ENCODE measurements at regions not wholly inside any gene's neighbourhood (a gene's known extent, or its start where the extent isn't known, plus 50 kb on each side); places are given as distances from the start of the nearest gene placed in this dataset.

- no peak for DNase-seq (ENCODE audit: low read depth in 1 of 2, low spot score in 2 of 2)
- H3K9me3 ChIP-seq (ENCODE audit: insufficient read depth in 2 of 2, low read depth in 1 of 2, low read length in 1 of 2), result no peaks in the 10 kb centered on the region
- no peak overlapping the region for H2BK12ac ChIP-seq (ENCODE audit: low read depth, low read length)
- no peak overlapping the region for H2BK120ac ChIP-seq (replicated peaks; ENCODE audit: low read depth, low read length)
- no peak overlapping the region for H4K5ac ChIP-seq (ENCODE audit: insufficient read length, low read depth, low read length)
- no peak overlapping the region for H2BK5ac ChIP-seq (ENCODE audit: low read depth, low read length)
- no peak overlapping the region for H4K8ac ChIP-seq (ENCODE audit: extremely low read depth, insufficient read depth, low read length)
- H3K14ac ChIP-seq (ENCODE audit: insufficient read length), result no peak overlapping the region
- H3K4me2 ChIP-seq (ENCODE audit: insufficient read depth in 1 of 2, low read depth in 2 of 2, low read length in 2 of 2), result no peak overlapping the region
- no peaks in the 10 kb centered on the region for H3K79me2 ChIP-seq (ENCODE audit: control insufficient read depth in 1 of 2, insufficient read depth in 2 of 2, low read length in 2 of 2)
- H3K23ac ChIP-seq (ENCODE audit: insufficient read length), result no peak overlapping the region
- no peak overlapping the region for H3K56ac ChIP-seq (replicated peaks; ENCODE audit: insufficient read length, low read depth, low read length)
- TF ChIP-seq YY1 (IDR thresholded peaks at IDR 0.05; ENCODE audit: low read depth, low read length) (no peak), CBX5 (IDR thresholded peaks at IDR 0.05; ENCODE audit: low read depth, low read length) (no peak), KDM1A (IDR thresholded peaks at IDR 0.05; ENCODE audit: borderline replicate concordance, low read length) (no peak), TAF1 (IDR thresholded peaks at IDR 0.05; ENCODE audit: low read depth, low read length) (no peak), NRF1 (IDR thresholded peaks at IDR 0.05; ENCODE audit: low read depth, low read length) (no peak), RBBP5 (IDR thresholded peaks at IDR 0.05; ENCODE audit: borderline replicate concordance, low read depth, low read length) (no peak), RXRA (IDR thresholded peaks at IDR 0.05; ENCODE audit: insufficient read depth, low read depth, low read length) (no peak), CTCF (IDR thresholded peaks at IDR 0.05; ENCODE audit: control extremely low read depth in 1 of 3, insufficient read depth in 1 of 3, low read depth in 1 of 3, low read length in 3 of 3) (no peak), TAF7 (optimal IDR thresholded peaks at IDR 0.05; ENCODE audit: borderline replicate concordance, low read depth, low read length) (no peak), CBX8 (IDR thresholded peaks at IDR 0.05; ENCODE audit: borderline replicate concordance, low read depth, low read length) (no peak), RAD21 (IDR thresholded peaks at IDR 0.05 in 1 of 2, conservative IDR thresholded peaks at IDR 0.05 in 1 of 2; ENCODE audit: low read depth in 2 of 2, low read length in 2 of 2) (no peak), SP2 (IDR thresholded peaks at IDR 0.05; ENCODE audit: low read length) (no peak), KDM5A (IDR thresholded peaks at IDR 0.05; ENCODE audit: low read length) (no peak)
- POLR2A ChIA-PET (ENCODE audit: partially characterized antibody), result no interaction called here
- H3K4me3 ChIP-seq (ENCODE audit: extremely low read depth in 1 of 4, insufficient read depth in 2 of 4, low read depth in 3 of 4, low read length in 4 of 4), result no peak overlapping the region
- CTCF ChIA-PET (ENCODE audit: partially characterized antibody), result interaction anchor here (1.1 kb wide), 1 partner anchor 151 kb away, joined by 3 read pairs; no protein-coding TSS in a partner anchor
- FAIRE-seq, result no peak
- no peak overlapping the region for H2BK20ac ChIP-seq (ENCODE audit: low read length)
- no peaks in the 10 kb centered on the region for H3K27me3 ChIP-seq (replicated peaks in 1 of 4; ENCODE audit: control insufficient read depth in 3 of 4, extremely low read depth in 1 of 4, insufficient read depth in 3 of 4, low read length in 3 of 4)
- no peak overlapping the region for H3K27ac ChIP-seq (ENCODE audit: low read depth, low read length)
- H3K4ac ChIP-seq (replicated peaks; ENCODE audit: insufficient read length, low read depth, low read length), result no peak overlapping the region
- H3K79me1 ChIP-seq (ENCODE audit: low read depth, low read length), result no peaks in the 10 kb centered on the region
- H2BK15ac ChIP-seq (ENCODE audit: low read length), result no peak overlapping the region
- H3K9ac ChIP-seq (replicated peaks in 1 of 4; ENCODE audit: extremely low read depth in 1 of 4, low read depth in 3 of 4, low read length in 3 of 4), result no peak overlapping the region
- H4K20me1 ChIP-seq (replicated peaks in 1 of 2; ENCODE audit: control insufficient read depth in 1 of 2, insufficient read depth in 2 of 2, low read length in 2 of 2), result no peaks in the 10 kb centered on the region
- no peaks in the 10 kb centered on the region for H3K4me1 ChIP-seq (replicated peaks in 1 of 4; ENCODE audit: control insufficient read depth in 3 of 4, insufficient read depth in 4 of 4, low read length in 3 of 4)
- H2AK5ac ChIP-seq (ENCODE audit: low read depth, low read length), result no peak overlapping the region
- no peak overlapping the region for H3K18ac ChIP-seq (ENCODE audit: extremely low read depth, low read length)
- H3K36me3 ChIP-seq (ENCODE audit: control insufficient read depth in 2 of 4, insufficient read depth in 4 of 4, low read length in 3 of 4), result no peaks in the 10 kb centered on the region
- no peak overlapping the region for H4K91ac ChIP-seq (replicated peaks; ENCODE audit: insufficient read length, low read length)
- H2AFZ ChIP-seq (ENCODE audit: low read length), result no peak overlapping the region
- no peaks in the 10 kb centered on the region for H3K23me2 ChIP-seq (ENCODE audit: low read depth, low read length)
These were observed 86.0 kb upstream of the ZNF32 start for GRCh38 chr10:43734716-43735115.

Data from H1 (cell line).